GM18507 (cell line): ENCODE measurements at regions not wholly inside any gene's neighbourhood (a gene's known extent, or its start where the extent isn't known, plus 50 kb on each side); places are given as distances from the start of the nearest gene placed in this dataset.
A peak's percentile ranks its signal among the peaks of the same experiment; 100 is the strongest.

Experiments
- DNase-seq: peaks from one replicate; pipeline ENCODE4 v3.0.0; 2011; ENCODE audit warnings: low read depth; ENCODE audit not compliant: insufficient read length; ENCODE audit errors: extremely low spot score
- FAIRE-seq: peaks from 2 replicates; lab custom pipeline; 2011; peaks lifted over from hg19 to GRCh38; lab: Jason Lieb, UNC

DNA sequence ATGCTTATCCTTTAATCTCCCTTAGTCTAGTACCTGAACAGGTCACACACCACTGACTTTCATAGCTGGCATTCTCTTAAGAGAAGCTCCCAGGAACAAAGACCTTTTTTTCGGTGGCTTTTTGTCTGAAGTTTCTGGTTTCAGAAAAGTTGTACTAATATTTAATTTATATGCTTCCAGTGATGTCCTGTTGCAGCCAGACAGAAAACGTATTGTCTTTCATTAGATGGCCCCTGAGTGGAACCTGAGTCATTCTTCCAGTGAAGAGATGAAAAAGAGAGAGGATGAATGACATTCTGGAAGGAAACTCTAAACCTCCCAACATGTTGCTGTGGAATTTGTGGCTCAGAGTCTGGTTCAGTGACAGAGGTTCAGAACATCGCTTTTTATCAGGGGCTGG lies 274.8 kb upstream of the TAC1 start:
- FAIRE-seq (no peak), DNase-seq (no peak)

DNA sequence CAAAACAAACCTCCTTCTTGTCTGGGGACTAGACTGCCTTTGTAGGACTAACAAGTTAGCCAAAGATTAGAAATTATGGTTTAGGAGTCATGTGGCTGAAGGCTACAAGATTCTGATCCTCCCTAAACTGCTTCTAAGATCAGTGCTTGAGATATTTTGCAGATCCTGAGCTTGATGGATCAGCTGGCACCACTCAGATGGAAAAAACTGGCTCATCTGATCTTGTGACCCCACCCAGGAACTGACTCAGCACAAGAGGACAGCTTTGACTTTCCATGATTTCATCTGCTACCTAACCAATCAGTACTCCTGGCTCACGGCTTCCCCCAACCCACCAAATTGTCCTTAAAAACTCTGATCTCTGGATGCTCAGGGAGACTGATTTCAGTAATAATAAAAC lies 271.5 kb upstream of the TAC1 start:
- FAIRE-seq: no peak

DNA sequence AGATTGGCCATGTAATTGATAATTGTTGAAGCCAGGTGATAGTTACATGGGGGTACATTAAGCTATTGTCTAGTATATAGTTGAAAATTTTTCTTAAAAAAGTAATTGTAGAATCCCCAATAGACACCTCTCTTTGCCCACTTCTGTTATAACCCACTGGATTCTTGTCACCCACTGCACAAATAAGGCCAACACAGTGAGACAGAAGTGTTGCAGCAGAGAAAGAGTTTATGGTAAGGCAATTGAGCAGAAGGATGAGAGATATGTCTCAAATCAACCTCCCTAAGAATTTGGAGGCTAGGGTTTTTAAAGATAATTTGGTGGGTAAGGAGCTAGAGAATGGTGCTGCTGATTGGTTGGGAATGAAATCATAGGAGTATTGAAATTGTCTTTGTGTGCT lies 270.3 kb upstream of the TAC1 start:
- DNase-seq: no peak
- no peak for FAIRE-seq

More for the DNA sequence above, 271.5 kb upstream of the TAC1 start:
- DNase-seq: no peak

DNA sequence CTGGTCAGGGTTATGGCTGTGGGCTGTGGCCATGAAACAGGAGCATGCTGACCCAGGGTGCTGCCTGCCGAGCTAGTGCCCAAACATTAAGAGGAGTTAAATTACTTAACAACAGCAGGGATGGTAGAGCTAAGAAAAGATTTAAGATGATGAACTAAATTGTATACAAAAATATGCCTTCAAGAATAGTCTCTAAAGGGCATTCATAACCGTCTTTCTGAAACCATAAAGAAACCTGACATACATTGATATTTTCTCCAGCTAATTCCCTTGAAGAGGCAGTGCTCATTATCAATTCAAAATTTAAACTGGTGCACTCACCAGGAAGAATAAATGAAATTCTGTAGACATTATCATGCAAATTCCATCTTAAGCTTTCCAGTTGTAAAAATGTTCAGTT lies 265.8 kb upstream of the TAC1 start:
- FAIRE-seq (no peak), DNase-seq (no peak)

DNA sequence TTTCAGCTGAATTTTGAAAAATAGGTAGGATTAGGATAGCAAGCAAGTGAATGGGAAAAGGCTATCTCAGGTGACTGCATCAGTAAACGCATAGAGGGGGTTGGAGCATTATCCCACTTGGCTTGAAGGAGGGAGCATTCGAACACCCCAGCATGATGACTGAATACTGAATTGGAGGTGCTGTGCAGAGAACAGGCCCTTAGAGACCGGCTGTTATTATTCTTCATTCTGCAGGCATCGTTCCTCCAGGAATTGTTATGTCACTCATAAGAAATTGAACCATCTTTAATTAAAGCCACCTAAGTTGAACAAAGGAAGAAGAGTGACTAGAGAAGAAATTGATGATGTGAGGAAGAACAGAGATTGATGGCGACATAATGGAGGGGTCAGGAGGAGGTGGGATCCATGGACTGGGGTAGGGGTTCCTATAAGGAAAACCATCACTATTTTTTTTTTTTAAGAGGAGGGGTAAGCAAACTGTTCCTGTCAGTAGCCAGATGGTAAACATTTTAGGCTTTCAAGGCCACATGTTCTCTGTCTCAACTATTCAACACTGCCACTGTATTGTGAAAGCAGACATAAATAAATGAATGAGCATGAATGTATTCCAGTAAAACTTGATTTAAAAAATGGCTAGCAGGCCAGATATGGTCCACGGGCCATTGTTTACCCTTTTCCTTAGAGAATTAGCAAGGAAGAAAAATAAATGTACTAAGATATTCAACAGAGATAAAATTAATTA lies 264.7 kb upstream of the TAC1 start:
- FAIRE-seq (no peak), DNase-seq (no peak)

DNA sequence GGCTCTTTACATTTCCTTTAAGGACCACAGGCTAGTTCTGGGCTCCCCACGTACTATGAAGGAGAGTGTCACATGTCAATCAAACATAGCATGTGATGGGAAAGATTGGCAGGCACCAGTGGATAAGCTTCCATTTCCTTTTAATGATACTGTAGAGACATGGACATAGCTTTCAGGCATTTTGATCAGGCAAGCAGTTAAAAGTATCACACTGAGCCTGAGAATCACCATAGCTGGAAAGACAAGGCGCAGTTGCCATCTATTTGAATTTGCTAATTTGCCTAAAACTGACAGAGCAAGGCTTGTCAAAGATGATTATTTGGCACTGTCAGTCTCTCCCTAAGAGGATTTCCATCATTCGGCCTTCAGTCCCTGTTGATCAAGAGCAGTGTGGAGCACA lies 263.4 kb upstream of the TAC1 start:
- FAIRE-seq (no peak), DNase-seq (no peak)

DNA sequence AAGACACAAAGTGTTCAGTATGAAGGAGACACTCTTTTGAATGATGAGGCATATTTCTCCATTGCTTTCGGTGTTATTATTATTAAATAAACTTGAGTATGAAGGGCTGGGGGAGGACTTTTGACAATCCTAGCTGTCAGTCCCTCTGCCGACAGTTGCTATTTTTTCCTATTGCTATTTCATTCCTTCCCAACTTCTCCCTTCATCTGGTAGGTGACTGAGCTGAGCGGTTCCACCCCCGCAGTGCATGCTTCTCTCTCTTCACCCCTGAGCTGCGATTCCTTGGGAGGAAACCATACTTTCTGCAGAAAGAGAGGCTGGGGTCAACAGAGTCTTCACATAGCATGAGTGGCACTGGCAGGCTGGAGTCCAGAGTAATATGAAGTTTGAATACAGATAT lies 261.2 kb upstream of the TAC1 start:
- no peak for DNase-seq
- FAIRE-seq: no peak

DNA sequence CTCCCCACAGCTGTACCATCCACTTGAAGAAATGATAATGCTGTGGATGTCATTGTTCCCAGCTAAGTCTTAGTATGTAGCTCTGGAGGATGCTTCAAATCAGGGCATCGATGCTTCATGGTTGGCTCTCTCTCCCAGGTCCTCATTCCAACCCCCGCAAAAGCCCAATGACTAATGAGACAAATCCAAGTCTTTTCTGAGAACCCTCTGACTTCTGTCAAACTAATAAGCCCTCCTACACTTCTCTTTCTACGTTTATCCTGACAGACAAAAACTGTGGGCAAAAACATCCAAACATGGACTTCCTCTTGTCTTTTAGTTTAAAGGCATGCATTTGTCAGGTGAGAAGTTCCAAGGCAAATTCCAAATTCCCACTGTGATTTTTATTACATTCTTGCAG lies 260.4 kb upstream of the TAC1 start:
- no peak for DNase-seq
- no peak for FAIRE-seq

DNA sequence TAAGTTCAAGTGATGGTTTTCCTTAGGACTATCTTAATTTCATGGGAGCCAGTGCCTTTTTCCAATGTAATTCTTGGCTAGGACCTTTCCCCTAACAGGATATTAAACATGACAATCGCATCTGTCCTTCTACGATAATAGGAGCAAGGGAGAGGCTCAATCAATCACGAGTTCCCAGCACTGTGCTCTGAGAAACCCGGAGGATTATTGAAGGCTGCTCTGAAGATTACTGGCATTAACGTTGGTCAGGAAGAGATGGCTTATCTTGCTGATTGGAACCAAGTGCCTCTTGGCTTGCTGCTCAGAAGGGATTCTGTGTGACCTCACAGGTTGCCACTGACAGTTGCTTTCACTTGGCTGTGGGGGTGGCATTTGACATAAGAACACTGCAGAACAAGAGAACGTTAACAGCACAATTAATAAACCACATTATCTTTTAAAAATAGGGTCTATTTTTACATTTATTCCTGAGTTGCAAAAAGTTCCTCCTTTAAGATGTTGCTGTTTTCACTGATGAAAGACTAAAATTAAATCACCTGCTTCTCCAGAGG lies 252.1 kb upstream of the TAC1 start:
- FAIRE-seq (no peak), DNase-seq (no peak)

DNA sequence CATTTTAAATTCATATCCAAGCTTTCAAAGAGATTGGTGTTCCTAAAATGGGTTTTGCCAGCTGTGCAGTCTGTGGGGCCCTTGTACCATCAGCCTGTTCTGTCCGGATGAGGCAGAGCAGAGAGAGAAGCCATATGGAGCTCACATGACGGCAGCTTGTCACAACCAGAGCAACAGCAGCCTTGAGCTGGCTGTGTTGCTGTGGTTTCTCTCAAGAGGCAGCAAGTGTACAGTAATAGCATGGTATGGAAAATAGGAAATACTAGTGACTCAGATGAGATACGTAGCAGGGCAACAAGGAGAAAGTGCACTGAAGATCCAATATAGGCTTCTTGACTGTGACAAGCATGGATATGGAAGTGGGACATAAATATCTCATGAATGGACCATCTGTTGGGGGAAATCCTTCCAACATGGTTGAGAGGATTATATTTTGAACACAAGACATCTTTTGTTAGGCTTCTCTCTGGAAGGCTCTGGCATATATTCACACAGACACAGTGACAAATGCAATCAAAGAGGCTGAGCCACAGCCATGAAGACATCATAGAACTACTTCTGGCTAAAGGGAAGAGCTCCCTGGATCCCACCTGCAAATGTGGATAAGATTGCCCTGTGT lies 251.0 kb upstream of the TAC1 start:
- FAIRE-seq (no peak), DNase-seq (no peak)

DNA sequence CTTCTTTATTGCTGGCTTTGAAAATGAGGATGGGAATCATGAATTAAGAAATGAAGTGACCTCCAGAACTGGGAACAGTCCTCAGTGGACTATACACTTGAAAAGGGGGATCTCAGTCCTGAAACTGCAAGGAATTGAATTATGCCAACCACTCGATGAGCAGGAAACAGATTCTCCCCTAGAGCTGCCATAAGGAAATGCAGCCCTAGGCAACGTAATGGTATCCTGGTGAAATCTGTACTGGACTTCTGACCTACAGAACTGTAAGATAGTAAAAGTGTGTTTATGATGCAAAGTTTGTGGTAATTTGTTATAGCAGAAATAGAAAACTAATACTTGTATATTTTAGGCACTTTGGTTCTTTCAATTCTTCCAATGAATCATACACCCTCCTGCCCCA lies 236.4 kb upstream of the TAC1 start:
- DNase-seq (no peak), FAIRE-seq (no peak)

DNA sequence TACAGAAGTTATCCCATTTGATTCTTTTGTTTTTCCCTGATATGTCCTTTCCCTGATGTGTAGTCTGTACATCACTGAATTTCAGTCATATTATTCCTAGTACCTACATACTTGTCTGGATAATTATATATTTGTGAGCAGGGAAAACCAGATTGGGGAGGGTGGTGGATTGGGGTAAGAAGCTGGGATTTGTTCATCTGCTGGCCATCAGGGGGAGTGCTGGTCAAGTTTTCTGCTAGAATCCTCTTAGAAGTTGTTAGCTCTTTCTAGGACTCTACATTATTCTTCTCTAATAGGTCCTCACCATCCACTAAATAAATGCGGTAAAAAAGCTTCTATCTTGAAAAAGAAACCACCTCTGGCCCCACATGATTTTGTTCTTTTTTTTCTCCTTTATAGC lies 232.7 kb upstream of the TAC1 start:
- DNase-seq (peak; percentile 2), FAIRE-seq (peak; percentile 50)

DNA sequence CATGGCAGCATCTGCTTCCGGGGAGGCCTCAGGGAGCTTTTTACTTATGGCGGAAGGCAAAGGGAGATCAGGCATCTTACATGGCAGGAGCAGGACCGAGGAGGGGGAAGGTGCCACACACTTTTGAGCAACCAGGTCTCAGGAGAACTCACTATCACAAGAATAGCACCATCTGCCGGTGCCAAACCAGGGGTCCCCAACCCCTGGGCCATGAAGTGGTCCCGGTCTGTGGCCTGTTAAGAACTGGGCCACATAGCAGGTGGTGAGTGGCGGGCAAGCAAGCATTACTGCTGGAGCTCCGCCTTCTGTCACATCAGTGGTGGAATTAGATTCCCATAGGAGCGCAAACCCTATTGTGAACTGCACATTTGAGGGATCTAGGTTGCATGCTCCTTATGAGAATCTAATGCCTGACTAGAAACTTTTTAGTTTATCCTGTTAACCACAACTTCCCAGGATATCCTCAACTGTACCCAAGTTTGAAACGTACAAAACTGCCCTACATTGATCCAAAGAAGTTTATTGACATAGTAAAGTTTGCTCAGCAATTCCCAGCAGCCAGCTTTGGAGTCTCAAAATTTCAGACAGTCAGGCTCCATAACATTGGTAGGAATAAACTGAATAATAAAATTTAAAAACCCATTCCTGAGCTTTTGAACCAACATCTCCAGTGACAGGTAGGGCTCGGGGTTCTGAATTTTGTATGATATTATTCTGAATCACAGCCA lies 228.4 kb upstream of the TAC1 start:
- DNase-seq: no peak
- FAIRE-seq: no peak

DNA sequence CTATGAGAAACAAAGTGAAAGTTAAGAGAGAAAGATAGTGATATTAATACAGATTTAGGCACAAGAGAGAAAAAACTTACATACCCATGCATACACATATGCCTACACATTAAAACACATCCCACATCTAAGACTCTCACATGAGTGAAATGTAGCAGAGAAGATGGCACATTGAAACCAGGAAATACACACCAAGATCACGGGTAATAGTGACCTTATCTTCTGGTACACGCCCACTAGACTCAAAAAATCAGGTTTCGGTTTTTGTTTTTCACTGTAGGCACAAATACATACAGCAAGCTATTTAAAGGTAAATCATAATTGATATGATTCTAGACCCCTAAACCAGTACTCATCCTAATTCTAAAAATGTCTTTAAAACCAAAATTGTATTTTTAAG lies 225.2 kb upstream of the TAC1 start:
- FAIRE-seq (no peak), DNase-seq (no peak)

DNA sequence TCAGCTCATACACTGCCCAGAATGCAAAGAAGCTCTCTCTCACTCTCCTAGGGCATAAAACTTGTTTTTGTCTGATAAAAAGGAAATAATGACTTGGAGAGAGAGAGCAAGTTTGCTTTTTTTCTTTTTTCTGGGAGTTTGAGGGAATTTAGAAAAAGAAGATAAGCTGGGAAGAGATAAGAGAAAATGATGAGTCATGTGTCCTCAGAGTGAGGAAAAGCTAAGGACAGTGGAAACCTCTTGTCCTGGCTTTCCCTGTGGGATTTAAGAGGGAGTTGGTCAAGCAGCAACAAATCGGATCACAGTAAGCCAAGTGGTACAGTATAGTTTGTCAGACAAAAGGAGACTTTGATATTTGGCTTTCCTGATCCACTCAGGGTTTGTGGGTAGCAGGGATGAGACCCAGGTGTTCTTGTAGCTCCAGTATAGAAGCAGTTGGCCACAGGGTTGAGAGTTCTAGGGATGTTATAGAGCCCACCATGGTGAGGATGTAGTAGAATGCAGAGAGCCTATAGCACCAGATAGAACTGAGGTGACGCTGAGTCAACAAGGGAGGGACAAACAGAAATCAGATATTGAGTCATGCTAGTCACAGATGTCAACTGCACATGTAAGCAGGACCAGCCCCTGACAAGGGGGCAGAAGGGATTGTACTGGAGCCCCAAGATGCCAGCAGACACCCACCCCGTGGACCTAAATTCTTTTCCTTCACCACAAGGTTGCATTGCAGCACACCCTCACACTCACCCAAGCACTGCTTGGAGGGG lies 219.3 kb upstream of the TAC1 start:
- FAIRE-seq (no peak), DNase-seq (no peak)

DNA sequence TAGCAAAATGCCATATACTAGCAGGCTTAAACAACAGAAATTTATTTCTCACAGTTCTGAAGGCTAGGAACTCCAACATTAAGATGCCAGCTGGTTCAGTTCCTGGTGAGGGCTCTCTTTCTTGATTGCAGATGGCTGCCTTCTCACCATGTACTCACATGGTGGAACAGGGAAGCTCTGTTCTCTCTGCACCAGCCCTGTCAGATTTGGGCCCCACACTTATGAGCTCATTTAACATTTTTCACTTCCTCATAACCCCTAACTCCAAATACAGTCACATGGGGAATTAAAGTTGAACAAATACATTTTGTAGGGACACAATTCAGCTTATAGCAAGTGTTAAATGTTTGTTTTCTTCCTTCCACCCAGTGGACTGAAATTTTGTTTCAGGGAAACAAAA lies 218.6 kb upstream of the TAC1 start:
- FAIRE-seq: no peak
- no peak for DNase-seq

DNA sequence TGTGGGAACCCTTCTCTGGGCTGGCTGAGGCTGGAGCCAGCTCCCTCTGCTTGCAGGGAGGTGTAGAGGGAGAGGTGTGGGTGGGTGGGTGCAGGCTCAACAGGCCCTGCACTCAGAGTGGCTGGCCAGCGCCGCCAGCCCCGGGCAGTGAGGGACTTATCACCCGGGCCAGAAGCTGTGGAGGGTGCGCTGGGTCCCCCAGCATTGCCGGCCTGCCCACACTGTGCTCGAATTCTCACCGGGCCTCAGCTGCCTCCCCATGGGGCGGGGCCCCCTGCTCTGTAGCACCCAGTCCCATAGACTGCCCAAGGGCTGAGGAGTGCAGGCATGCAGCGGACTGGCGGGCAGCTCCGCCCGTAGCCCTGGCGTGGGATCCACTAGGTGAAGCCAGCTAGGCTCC lies 190.7 kb upstream of the TAC1 start:
- DNase-seq: no peak
- no peak for FAIRE-seq

DNA sequence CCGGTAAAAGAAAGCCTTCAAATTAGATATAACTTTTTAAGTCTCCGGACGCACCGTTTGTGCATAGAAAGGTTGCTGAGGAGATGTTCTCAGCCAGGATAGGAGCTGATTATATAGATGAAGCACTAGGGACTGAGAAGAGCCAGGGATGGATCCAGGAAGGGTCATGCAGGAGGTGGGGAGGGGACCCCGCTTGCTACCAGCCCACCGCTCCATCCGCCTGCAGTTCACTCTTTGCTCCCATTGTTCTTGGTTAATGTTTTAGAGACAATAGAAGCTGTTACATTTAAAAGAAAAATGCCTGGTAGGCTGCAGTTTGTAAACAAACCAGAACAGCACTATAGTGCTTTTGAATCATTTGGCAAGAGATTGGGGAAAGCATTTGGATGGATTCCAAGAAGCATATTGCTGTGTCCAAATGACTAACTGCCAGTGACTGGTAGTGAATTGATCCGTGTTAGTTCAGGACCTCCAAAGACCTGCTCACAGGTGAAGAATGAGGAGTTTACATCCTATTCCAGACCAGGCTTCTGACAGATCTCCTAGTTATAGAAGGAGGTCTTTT lies 175.9 kb upstream of the TAC1 start:
- no peak for FAIRE-seq
- no peak for DNase-seq

DNA sequence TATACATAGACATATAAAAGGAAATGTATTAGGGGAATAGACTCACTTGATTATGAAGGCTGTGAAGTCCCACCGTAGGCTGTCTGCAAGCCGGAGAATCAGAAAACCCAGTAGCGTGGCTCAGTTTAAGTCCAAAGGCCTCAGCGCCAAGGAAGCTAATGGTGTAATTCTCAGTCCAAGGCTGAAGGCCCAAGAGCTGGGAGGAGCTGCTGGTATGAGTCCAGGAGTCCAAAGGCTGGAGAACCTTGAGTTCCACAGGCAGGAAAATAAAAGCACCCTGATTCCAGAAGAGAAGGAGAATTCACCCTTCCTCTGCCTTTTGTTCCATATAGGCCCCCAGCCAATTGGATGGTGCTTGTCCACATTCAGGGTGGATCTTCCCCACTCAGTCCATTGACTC lies 166.2 kb upstream of the TAC1 start:
- DNase-seq: no peak
- no peak for FAIRE-seq

DNA sequence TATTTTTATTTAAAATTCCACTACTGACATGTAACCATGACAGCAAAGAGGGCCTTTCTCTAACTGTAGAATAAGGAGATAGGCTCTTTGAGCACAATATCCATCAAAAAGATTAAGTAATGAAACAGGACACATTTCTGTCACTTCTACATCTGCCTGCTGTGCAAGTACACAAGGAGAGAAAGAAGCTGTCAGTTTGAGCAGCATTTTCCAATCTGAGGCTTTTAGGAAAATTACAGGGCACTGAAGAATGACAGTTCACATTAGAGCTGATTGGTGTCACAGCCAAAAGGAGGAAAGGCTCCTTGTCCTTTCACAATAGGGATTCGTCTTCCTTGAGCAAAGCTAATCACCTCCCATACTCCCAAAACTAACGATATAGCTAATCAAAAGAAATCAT lies 158.8 kb upstream of the TAC1 start:
- DNase-seq (no peak), FAIRE-seq (no peak)
